T-helper 2 cell (primary cell): ENCODE measurements at regions not wholly inside any gene's neighbourhood (a gene's known extent, or its start where the extent isn't known, plus 50 kb on each side); places are given as distances from the start of the nearest gene placed in this dataset.

Experiments used
- DNase-seq, 5 experiments: peaks; one replicate each; pipeline versions ENCODE4 v3.0.0 to v3.0.0-alpha.2; 2012 to 2022

- no peak for DNase-seq
Observed at GRCh38 chr4:140211693-140212092, 57.7 kb upstream of the MAML3 start.

DNA sequence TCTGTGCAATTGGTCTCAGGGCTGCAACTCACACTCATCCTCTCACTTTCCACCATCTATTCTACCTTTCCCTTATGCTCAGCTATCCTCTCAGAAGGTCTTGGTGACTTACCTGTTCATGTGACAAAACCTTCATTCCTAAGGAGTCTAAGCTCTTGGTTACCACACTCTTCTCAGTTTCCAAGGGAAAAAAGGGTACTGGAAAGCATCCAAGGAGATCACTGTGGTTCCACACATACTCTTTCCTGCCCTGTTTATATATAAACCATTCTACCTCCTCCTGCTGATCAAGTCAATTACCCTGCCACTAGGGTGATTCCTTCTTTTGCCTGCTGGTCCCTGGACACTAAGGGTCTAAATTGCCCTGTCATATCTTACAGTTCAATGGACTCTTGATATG lies 57.2 kb upstream of the MAML3 start:
- no peak for DNase-seq

GRCh38 chr4:140208921-140209320 lies 54.9 kb upstream of the MAML3 start:
- DNase-seq = no peak
